Activated CD4-positive, alpha-beta T cell treated with anti-CD3 and anti-CD28 coated beads, Interleukin-2, Interleukin-4, amounts not matched to agents 100 ng/mL and 50 ng/mL, durations not matched to agents 16 hours and 8 hours (primary cell): ENCODE measurements at regions not wholly inside any gene's neighbourhood (a gene's known extent, or its start where the extent isn't known, plus 50 kb on each side); places are given as distances from the start of the nearest gene placed in this dataset.
A peak's percentile ranks its signal among the peaks of the same experiment; 100 is the strongest.

Experiments
- DNase-seq: peaks from one replicate; pipeline ENCODE4 v3.0.0-alpha.2; 2020; ENCODE audit warnings: low spot score

DNA sequence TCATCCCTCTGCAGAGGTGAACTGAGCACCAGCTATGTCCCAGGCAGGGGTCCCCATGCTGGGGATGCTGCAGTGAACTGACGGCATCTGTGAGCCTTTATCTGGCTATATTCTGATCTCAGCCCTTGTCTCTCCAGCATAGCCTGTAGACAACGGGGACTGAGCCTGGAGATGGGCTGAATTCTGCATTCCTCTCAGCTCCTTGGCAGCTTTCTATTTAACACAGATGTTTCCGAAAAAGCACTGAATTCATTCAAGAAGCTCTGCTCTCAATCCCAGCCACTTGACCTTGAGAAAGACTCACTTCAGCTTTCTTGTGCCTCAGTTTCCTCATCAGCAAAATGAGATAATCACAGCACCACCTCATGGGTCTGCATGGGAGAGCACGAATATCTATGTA lies 204.4 kb upstream of the PMEPA1 start:
- DNase-seq = no peak

DNA sequence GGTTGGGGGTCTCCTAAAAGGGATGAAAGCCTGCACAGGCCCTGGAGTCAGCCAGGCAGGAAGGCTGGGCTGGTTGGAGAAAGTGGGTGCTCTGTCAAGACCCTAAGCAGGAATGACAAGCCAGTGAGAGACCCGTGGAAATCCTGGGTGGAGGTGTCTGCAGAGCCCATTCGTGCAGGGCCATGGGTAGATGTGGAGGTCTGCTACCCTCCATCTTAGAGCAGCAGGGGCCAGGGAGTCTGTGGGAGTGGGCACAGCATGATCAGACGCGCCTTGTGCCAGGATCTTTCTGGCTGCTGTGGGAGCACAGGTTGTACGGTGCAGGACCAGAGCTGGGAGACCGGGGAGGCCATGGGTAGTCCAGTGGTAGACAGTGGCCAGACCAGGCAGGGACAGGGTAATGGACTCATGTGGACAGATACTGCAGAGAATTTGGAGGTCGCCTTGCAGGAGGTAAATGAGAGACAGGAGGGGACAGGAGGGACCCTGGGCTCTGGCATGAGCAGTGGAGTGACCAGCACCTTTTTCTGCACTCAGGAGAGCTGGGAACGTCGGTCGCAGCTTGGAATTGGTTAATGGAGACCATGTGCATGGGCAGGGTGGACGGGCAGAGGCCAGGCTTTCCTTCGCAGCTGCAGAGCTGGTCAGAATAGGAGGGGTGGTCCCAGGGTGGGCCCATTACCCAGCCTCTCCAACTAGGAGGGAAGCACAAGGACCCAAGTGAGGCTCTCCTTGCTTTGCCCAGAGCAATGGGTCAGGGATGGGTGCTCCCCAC lies 203.5 kb upstream of the PMEPA1 start:
- no peak for DNase-seq

DNA sequence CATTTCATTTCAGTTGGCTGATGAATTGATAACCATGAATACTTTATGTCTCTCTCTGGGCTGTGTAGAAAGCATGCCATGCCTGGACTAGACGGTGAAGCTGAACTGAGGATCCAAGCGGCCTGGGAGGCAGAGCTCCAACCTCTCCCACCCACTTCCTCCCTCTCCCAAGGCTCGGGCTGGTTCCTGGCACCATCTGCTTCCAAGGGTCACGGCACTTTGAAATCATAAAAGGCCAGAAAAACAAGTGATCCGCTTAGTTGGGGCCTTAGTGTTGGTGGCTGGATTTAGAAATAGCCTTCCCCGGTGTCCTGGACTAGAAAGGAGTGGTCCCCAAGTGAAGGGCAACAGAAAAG lies 202.4 kb upstream of the PMEPA1 start:
- no peak for DNase-seq

DNA sequence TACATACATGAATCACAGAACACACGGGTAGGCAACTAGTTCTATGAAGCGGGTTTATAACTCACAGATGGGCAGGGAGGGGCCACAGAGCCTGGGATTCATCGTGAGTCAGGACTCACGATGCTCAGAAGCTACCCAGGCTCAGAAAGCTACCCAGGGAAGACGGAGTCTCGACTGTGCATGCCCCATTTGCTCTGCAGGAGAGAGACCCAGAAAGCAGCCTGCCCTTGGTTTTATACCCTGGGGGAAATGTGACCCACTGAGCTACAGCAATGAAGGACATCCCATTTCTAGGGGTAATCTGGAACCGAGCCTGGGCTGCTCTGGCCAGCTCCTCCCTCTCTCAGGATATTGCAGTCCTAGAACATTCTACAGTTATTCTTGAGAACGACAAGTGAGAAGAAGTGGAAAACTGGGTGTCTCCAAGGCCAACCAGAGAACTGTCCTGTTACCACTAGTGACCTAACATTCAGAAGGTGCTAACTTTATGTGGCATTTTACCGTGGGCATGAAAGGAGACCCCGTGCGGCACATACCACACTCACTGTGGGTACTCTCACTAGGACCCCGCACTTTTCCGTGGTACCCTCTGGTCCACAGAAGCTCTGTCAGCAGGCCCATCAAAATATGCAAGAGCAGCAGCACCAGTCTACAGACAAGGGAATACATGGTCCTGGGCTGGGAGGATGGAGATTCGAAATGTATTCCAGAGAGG lies 201.9 kb upstream of the PMEPA1 start:
- no peak for DNase-seq

DNA sequence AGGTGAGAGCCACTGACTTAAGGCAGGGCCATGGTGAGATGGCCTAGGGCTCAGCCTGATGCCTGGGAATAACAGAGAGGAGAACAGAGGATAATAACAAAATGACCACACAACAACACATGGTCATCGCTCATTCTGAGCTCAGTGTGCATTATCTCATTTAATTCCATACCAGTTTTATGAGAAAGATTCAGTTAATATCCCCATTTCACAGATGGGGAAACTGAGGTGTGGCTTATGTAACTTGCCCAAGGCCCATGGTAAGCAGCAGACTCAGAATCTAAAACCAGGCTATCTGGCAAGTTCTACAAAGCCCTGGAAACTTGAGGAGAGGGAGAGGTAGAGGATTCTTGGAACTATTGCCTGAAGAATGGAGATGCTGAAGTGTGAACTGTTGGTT lies 200.9 kb upstream of the PMEPA1 start:
- DNase-seq = no peak

DNA sequence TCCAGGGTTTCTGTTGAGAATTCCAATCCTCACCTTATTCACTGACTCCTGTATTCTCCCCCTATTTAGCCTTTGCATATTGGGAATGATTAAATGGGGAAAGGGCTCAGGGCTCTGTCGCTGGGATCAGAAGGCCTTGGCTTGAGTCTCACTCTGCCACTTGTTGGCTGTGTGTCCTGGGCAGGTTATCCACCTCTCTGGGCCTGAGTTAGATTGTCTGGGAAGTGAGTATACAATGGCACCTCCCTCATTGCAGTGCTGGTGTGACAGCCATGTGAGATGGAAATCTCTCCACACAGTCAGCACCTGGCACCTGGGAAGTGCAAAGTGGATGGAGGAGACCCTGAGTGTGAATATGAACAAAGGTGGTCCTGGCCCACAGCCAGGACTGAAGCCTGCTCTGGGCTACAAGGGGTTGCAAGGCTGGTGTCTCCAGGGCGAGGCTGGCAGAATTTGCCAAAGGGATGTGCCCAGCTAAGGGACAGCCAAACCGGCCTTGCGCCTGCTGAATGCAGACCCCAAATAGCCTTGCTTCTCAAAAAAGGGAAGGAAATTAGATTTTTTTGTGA lies 200.0 kb upstream of the PMEPA1 start:
- DNase-seq = no peak

DNA sequence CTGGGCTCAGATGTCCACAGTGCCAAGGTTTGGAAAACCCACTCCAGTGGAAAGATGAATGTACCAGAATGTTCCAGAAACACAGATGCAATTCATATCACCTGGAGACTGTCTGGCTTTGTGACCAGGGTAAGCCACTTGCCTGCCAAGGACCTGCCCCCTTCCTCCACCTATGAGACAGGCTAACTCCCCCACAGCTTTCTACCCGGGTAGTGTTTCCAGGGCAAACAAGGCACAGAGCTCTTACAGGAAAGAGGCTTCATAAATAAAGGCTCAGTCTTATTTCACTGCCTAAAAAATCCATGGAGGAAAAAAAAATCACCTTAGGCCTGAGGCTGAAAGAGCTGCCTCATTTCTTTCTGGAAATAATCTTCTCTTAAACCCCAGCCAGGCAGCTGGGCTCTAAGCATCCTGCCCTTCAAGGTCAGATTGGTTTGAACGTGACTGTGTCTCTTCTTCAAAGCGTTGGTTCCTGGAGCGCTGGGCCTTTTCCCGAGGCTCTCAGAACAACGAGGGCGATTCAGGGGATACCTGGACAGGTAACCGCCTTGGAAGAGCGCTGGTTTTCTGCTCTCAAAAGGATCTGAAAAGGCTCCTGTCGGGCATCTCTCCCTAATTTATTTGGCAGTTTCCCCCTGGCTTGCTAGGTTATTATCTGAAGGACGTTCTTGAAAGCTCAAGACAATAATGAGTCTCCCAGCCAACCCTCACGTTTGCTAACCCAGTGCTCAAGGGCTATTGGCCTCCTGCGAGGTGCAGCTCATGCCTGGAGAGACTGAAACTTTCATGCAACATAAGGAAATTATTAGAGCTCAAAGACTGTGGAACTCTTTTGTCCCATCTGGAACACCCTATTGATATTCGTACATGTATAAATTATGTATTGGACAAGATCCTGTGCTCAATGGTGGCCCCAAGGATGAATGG lies 199.2 kb upstream of the PMEPA1 start:
- no peak for DNase-seq

DNA sequence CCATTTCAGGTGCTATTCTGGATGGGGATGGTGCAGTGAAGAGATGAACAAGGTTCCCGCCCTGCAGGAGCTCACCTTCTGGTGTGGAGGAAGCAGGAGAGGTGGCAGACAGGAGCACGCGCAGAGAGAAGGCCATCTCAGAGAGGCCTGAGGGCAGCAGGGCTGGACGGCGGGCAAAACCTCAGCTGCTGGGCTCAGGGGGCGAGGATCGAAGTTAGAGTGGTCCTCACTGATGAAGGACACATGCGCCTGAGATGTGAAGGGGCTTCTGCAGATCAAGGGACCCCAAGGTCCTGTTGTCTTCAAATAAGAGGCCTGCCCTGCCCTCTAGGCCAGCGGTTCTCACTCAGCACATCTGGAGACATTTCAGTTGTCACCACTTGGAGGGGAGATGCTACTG lies 198.4 kb upstream of the PMEPA1 start:
- no peak for DNase-seq

DNA sequence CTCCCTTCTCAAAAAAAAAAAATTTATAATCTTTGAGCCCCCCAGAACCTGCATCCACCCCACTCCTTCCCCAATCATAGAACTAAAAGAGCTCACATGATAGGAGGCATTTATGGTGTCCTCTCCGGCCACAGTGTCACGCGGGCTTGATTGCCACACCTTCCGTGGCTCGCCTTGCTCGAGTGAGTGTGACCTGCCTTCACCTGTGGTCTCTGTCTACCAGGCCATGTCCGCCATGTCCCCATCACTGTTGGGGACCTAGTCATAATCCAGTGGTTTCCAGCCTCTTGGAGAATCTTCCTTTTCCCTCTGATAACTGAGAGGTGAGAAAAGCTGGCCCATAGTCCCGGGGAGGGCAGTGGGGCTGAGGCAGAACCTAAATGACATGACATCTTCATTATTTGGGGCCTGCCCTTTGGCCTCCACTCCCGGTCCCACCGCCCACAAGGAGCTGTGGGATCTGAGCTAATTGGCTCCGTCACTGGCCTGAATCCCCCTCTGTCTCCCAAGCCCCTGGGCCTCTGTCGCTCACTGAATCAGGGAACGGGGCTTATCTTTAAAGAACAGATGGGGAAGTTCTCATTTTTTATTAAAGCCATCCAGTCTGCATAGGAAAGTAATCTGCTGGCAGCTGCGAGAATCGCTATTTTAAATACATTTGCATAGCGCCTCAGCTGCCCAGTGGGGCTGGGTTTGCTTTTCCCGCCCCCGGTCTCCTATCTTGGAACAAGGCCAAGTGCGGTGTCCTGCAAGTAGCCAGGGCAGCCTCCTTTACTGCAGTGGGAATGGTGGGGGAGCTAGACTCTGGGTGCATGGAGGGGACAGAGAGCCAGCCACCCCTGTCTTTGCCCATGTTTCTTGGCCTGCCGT lies 197.6 kb upstream of the PMEPA1 start:
- DNase-seq = no peak

DNA sequence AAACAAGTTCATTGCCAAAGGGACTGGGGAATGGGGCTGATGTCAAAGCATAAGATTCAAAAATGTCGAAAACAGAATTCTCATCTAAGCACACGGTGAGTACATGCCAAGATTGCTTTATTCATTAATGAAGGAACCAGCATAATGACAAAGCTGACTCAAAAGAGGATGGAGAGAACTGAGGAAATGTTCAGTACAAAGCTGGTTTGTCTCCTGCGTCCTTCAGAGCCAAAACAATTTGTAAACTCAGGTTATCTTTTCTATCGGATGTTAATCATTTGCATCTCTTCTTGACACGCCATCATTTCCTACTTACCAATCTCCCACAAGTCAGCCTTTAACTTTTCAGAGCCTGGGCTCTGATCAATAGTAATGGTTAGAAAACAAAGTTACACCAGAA lies 195.6 kb upstream of the PMEPA1 start:
- DNase-seq = no peak

DNA sequence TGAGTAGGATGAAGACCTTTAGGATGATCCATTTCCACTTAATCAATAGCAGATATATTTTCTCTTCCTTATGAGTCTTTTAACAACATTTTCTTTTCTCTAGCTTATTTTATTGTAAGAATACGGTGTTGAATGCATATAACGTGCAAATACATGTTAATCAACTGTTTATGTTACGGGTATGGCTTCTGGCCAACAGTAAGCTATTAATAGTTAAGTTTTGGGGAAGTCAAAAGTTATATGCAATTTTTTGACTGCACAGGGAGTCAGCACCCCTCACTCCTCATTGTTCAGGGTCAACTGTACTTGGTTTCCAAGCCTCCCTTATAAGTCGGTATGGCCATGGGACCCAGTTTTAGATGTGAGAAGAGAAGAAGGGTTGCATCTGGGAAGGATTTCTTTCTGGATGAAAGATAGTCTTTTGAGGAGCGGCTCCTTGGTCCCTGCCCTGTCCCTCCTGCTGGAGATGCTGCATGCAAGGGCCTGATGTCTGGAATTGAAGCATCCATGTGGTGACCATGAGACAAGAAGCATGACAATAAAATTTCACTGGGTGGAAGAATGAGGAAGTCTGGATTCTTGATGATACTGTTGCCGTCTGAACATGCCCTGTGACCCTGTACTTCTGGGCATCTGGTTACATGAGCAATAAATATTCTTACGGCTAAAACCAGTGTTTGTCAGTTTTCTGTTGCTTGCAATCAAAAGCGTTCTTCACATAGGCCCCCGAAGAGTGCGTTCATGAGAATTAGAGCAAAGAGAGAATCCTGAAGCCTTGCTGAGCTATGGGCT lies 194.7 kb upstream of the PMEPA1 start:
- DNase-seq = no peak

DNA sequence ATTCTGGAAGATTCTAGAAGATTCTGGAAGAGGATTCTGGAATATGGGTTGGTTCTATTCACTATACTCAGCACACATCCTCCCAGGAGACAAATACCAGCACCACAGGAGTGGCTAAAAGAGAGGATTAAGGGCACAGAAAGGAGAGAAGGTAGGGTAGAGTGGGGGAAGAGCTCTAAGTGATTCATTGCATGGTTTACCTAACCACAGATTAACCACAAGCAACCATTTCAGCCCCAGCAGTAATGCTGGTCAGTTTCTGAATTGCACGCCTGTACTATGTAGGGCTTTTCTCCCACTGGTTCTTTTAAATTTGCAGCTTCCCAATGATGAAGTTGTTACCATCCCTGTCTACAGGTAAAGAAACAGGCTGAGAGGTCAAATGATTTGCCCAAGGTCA lies 192.7 kb upstream of the PMEPA1 start:
- DNase-seq = peak; percentile 2

DNA sequence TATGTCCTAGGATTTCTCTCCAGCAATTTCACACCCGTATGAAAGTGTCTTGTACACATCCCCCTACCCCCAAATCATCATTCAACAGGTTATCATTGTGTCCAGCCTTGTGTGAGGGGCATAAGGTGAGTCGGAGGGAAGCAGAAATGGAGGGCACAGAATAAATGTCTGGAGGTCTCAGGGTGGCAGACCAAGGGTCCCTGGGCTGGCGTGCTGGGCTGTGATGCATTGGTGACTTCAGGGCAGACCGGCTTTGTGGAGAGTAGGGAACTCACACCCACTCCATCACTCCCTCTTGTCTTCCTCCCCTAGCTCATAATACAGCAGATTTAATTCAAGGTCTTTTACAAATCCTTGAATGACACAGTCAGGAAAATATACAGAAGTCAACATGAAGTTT lies 191.7 kb upstream of the PMEPA1 start:
- no peak for DNase-seq

DNA sequence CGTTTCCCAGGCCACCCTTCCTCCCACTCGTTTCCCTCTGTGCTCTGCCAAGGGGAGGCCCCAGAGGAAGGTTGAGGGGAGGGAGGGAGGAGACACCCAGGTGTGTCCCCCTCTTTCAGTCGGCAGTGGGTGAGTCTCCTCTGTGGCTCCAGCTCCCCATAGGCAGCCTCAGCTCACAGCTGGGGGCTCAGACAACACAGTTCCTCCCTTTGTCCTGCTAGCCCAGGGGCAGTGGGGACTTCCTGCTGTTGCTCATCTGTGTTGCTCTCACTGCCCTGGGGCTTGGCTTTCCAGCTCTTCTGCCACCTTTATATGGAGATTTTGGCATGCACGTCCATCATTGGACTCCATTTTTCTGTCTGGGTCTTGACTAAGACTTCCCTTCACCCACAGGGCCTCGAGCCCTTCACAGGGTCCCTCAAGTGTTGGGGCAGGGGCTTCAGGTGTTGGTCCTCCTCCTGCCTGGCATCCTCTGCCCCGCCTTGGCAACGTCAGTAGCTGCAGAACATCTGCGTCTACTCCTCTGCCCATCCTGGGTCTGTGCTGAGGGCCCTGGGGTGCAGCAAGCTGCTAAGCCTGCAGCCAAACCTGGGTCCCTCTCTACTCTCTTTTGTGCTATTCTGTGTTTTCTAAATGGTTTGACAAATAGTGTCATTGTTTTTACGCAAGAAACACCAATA lies 190.6 kb upstream of the PMEPA1 start:
- no peak for DNase-seq

DNA sequence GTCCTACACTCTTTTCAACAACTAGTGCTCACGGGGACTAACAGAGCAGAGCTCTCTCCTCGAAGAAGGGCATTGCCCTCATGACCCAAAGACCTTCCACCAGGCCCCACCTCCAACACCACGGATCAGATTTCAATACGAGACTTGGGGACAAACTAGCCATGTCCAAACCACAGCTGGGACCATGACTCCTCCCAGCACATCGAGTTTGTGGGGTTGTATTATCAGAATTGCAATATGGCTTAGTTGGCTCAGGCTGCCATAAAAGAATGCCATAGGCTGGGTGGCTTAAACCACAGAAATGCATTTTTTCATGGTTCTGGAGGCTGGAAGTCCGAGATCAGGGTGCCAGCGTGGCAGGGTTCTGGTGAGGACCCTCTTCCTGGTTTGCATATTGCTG lies 189.7 kb upstream of the PMEPA1 start:
- no peak for DNase-seq

DNA sequence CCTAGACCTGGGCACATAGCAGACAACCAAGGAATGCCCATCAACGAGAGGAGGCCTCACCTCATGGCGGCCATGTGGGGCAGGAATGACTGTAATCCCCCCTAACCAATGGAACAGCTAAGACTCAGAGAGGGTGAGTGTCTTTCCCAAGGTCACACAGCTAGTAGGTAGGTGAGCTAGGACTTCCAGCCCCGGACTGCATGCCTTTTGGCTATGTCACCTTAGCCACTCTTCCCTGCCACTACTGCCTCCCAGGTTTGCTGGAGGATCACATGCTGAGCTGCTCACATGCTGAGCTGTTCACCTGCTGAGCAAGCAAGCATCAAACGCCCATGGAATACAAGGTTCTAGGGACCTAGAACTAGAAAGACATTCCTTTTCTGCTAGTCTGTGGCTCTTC lies 188.5 kb upstream of the PMEPA1 start:
- no peak for DNase-seq

DNA sequence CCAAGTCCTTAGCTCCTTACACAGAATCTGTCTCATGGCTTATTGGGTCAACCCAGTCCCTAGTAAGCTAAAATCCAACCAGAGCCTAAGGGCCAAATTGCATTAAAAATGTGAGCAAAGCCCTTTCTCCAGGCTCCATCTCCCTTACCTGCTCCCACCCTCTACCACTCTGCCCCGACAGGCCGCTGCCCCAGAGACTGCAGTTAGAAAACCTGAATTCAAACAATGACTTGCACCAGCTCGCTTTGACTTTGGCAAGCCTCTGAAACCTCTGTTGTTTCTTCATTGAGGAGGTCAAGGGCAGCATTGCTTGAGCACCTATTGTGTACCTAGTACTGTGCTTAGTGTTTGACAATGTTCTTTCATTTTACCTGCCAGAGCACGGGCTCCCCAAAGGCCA lies 188.1 kb upstream of the PMEPA1 start:
- DNase-seq = no peak

DNA sequence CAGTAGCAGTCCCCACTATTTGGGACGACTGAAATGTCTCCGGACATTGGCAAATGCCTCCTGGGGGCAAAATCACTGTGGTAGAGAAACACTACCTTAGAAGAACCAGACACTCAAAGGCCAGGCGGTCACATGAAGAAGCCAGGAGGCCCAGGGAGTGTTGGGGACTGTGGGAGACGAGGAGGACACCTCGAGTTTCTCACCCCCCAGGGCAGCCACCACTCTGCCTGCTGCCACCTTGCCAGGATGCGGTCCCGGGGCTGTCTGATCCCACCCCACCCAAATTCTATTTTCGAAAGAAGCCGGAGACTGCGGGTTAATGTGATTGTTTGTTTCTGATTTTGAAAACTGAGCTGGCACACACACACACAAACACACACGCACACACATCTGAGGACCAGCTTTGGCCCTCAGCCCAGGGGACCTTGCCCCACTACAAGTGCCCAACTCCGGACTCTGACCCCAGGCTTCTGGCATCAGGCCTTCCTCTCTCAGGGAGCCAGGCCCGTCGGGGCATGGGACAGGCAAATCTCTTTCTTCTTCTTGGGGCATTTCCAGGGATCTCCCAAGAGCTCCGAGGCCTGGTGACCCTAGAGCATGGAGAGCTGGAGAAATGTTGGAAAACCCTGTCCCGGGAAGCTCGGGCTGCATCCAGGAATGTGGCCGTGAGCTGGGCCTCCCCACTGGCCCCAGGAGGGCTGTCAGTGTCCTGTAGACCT lies 187.5 kb upstream of the PMEPA1 start:
- DNase-seq = no peak

DNA sequence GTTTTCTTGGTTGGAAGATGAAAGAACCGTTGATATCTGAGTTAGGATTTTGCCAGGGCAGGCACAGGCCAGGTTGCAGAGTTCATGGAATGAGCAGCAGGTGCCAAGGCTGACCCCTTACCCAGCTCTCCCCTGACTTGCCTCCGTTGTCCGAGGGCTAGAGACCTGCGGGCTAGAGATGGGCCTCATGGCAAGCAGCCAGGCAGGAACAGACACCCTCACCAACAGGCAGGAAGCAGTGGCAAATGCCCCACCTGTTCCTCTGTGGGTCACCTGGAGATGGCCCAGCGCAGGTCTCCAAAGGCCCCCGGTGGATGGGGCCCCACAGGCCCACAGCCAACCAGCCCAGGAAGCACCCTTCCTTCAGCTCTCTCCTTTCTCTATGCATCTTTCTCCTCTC lies 186.7 kb upstream of the PMEPA1 start:
- DNase-seq = no peak
